Mammary epithelial cell (primary cell): ENCODE measurements at regions not wholly inside any gene's neighbourhood (a gene's known extent, or its start where the extent isn't known, plus 50 kb on each side); places are given as distances from the start of the nearest gene placed in this dataset.

Source experiments
- EZH2 ChIP-seq: IDR thresholded peaks from 2 replicates; pipeline ENCODE4 v1.6.1; 2012; ENCODE audit warnings: low read length, inconsistent platforms, borderline replicate concordance
- TF ChIP-seq, protein P1 (sequence below), 2 donors: IDR thresholded peaks in 1 of 2; conservative IDR thresholded peaks in 1 of 2; 2 replicates each; pipeline ENCODE4 v1.5.1; 2011 to 2012; ENCODE audit warnings: inconsistent platforms in 2 of 2, low read length in 2 of 2, mild to moderate bottlenecking in 2 of 2, control low read depth in 1 of 2, low read depth in 1 of 2; ENCODE audit not compliant: insufficient read depth in 1 of 2; ENCODE audit errors: extremely low read depth in 1 of 2

DNA sequence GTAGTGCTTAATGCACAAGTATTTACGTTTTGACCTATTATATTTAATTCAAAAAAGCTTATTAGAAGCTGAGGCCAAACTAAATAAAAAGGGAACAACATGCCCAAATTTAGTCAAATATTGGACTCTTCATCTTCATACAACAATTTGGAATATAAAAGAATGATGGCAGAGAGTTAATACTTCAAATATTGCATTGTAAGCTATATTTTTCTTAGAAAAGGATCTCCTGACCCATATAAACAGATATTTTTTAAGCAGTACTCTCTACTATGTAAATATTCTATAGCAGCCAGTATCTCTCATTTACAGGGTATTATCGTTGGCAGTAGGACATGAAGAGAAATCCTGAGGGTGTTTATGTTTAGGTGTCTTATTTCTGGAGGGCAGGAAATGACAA is 531.2 kb downstream of the NYAP2 start:
- TF ChIP-seq EZH2: no peak
- TF ChIP-seq, protein P1, sequence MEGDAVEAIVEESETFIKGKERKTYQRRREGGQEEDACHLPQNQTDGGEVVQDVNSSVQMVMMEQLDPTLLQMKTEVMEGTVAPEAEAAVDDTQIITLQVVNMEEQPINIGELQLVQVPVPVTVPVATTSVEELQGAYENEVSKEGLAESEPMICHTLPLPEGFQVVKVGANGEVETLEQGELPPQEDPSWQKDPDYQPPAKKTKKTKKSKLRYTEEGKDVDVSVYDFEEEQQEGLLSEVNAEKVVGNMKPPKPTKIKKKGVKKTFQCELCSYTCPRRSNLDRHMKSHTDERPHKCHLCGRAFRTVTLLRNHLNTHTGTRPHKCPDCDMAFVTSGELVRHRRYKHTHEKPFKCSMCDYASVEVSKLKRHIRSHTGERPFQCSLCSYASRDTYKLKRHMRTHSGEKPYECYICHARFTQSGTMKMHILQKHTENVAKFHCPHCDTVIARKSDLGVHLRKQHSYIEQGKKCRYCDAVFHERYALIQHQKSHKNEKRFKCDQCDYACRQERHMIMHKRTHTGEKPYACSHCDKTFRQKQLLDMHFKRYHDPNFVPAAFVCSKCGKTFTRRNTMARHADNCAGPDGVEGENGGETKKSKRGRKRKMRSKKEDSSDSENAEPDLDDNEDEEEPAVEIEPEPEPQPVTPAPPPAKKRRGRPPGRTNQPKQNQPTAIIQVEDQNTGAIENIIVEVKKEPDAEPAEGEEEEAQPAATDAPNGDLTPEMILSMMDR (conservative IDR thresholded peaks at IDR 0.05 in 1 of 2, IDR thresholded peaks at IDR 0.05 in 1 of 2; ENCODE audit: extremely low read depth in 1 of 2, insufficient read depth in 1 of 2, low read depth in 1 of 2, low read length in 2 of 2): no peak
